ENCODE measurements at regions not wholly inside any gene's neighbourhood (a gene's known extent, or its start where the extent isn't known, plus 50 kb on each side); places are given as distances from the start of the nearest gene placed in this dataset.

DNA sequence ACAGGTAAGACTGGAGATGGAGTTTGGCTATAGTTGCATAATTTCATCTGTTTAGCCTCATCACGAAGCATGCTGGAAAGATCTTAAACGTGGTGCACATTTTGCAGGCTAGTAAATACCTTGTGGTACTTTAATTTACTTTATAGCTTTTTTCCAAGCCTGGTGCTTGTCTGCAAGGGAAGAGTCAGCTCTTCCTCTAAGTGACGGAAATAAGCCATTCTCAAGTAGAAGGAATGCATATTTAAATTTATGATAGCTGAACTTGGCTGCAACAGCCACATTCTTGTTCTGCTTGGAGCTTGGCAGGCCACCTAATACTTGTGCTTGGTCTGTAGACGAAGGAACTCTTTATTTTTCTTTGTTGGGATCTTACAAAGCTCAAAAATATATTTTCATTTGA lies 188.0 kb upstream of the PIK3R1 start:
- TF ChIP-seq, protein P1, sequence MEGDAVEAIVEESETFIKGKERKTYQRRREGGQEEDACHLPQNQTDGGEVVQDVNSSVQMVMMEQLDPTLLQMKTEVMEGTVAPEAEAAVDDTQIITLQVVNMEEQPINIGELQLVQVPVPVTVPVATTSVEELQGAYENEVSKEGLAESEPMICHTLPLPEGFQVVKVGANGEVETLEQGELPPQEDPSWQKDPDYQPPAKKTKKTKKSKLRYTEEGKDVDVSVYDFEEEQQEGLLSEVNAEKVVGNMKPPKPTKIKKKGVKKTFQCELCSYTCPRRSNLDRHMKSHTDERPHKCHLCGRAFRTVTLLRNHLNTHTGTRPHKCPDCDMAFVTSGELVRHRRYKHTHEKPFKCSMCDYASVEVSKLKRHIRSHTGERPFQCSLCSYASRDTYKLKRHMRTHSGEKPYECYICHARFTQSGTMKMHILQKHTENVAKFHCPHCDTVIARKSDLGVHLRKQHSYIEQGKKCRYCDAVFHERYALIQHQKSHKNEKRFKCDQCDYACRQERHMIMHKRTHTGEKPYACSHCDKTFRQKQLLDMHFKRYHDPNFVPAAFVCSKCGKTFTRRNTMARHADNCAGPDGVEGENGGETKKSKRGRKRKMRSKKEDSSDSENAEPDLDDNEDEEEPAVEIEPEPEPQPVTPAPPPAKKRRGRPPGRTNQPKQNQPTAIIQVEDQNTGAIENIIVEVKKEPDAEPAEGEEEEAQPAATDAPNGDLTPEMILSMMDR (IDR thresholded peaks at IDR 0.05) = no peak
- TF ChIP-seq EZH2 (IDR thresholded peaks at IDR 0.05; ENCODE audit: borderline replicate concordance, insufficient read depth, low read depth, low read length, poor library complexity, severe bottlenecking) = no peak

All from B cell (primary cell).